Esophagus squamous epithelium (tissue), 4 donors: ENCODE measurements at regions not wholly inside any gene's neighbourhood (a gene's known extent, or its start where the extent isn't known, plus 50 kb on each side); places are given as distances from the start of the nearest gene placed in this dataset.

Experiments used
- POLR2A ChIP-seq, 4 donors: fragments of 450-650 bp; IDR thresholded peaks; one replicate each; pipeline ENCODE4 v1.6.1; 2017; ENCODE audit warnings: antibody characterized with exemption in 4 of 4, mild to moderate bottlenecking in 4 of 4, moderate library complexity in 3 of 4
- TF ChIP-seq, protein P1 (sequence below), 6 experiments: fragments of 450-650 bp in 4 of 6; fragments of 200-600 bp in 2 of 6; sonication (generic) in 2 of 6; IDR thresholded peaks; one replicate each; pipeline ENCODE4 v1.5.1; 2016 to 2019; ENCODE audit warnings: antibody characterized with exemption in 6 of 6, mild to moderate bottlenecking in 4 of 6, moderate library complexity in 4 of 6

DNA sequence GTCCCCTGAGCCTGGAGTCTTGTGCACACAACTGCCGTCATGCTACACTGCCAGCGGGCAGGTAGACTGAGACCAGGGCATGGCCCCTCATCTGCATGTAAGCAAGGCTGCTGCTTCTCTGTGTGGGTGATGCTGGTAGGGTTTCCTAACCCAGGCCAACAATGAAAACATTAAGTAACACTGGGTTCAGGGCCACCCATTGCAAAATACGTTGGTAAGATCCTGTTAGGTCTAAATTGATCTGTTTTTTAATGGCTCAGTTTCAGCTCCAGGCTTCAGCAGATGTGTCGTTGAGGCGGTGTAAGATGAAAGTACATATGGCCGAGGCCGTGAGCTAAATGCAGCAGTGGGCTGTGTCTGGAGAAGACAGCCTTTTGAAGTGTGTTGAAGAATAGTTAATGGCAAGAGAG lies 383.4 kb downstream of the IRS2 start:
- no peak for TF ChIP-seq POLR2A (IDR thresholded peaks at IDR 0.05)
- TF ChIP-seq, protein P1, sequence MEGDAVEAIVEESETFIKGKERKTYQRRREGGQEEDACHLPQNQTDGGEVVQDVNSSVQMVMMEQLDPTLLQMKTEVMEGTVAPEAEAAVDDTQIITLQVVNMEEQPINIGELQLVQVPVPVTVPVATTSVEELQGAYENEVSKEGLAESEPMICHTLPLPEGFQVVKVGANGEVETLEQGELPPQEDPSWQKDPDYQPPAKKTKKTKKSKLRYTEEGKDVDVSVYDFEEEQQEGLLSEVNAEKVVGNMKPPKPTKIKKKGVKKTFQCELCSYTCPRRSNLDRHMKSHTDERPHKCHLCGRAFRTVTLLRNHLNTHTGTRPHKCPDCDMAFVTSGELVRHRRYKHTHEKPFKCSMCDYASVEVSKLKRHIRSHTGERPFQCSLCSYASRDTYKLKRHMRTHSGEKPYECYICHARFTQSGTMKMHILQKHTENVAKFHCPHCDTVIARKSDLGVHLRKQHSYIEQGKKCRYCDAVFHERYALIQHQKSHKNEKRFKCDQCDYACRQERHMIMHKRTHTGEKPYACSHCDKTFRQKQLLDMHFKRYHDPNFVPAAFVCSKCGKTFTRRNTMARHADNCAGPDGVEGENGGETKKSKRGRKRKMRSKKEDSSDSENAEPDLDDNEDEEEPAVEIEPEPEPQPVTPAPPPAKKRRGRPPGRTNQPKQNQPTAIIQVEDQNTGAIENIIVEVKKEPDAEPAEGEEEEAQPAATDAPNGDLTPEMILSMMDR (IDR thresholded peaks at IDR 0.05), result no peak
